Panc1 (cell line): ENCODE measurements at regions not wholly inside any gene's neighbourhood (a gene's known extent, or its start where the extent isn't known, plus 50 kb on each side); places are given as distances from the start of the nearest gene placed in this dataset.

ENCODE experiments used
- ATAC-seq: fragments of 200-7000 bp; cut with Tn5 transposase; 2 replicates; pipeline ENCODE4 v1.9.1; 2020; ENCODE audit warnings: mild to moderate bottlenecking, moderate library complexity
- BruUV-seq: library from RNA; stranded (reverse); fragments of 400-500 nt; replicated peaks from 2 replicates; lab custom pipeline; 2021; lab: Mats Ljungman, UMichigan
- CTCF ChIA-PET: fragments of 300-600 bp; sonication (Branson Sonifier 250); formaldehyde crosslinking; loops from one replicate; lab custom pipeline; 2022; ENCODE audit warnings: antibody characterized with exemption; lab: Charles Lee
- POLR2A ChIA-PET: fragments of 300-600 bp; sonication (Branson Sonifier 250); formaldehyde crosslinking; loops from one replicate; lab custom pipeline; 2022; ENCODE audit warnings: antibody characterized with exemption; lab: Charles Lee
- DNase-seq: peaks from one replicate; pipeline ENCODE4 v3.0.0-alpha.2; 2010; ENCODE audit warnings: low read depth, low spot score
- H3K27ac ChIP-seq: 2 replicates; pipeline ENCODE4 v1.5.1; 2011; ENCODE audit warnings: mild to moderate bottlenecking, low read length, inconsistent platforms
- H3K27me3 ChIP-seq: fragments of 200-500 bp; sonication (Bioruptor generic); 2 replicates; pipeline ENCODE4 v1.6.0; 2014; ENCODE audit warnings: low read length, inconsistent platforms; ENCODE audit not compliant: control insufficient read depth, insufficient read depth
- H3K36me3 ChIP-seq: fragments of 200-500 bp; sonication (Bioruptor generic); 2 replicates; pipeline ENCODE4 v1.5.1; 2014; ENCODE audit warnings: inconsistent platforms, mild to moderate bottlenecking, low read length, moderate library complexity; ENCODE audit not compliant: control insufficient read depth, insufficient read depth
- H3K4me1 ChIP-seq: 2 replicates; pipeline ENCODE4 v1.5.1; 2011; ENCODE audit warnings: inconsistent platforms, mild to moderate bottlenecking, low read length, moderate library complexity; ENCODE audit not compliant: control insufficient read depth, insufficient read depth
- H3K4me3 ChIP-seq, 2 experiments: 2 replicates each; pipeline ENCODE4 v1.5.1; 2011 to 2012; ENCODE audit warnings: low read depth in 2 of 2, low read length in 2 of 2, mild to moderate bottlenecking in 2 of 2, inconsistent platforms in 1 of 2, moderate library complexity in 1 of 2
- H3K9me3 ChIP-seq: fragments of 200-500 bp; sonication (Bioruptor generic); 2 replicates; pipeline ENCODE4 v1.5.1; 2014; ENCODE audit warnings: low read depth, mild to moderate bottlenecking, inconsistent platforms, low read length, moderate library complexity; ENCODE audit not compliant: control insufficient read depth, insufficient read depth
- POLR2AphosphoS5 ChIP-seq: IDR thresholded peaks from 2 replicates; pipeline ENCODE4 v1.6.1; 2012; ENCODE audit warnings: mild to moderate bottlenecking, low read depth, low read length, moderate library complexity
- SIN3A ChIP-seq: IDR thresholded peaks from 2 replicates; pipeline ENCODE4 v1.6.1; 2012; ENCODE audit warnings: low read depth, mild to moderate bottlenecking, low read length, moderate library complexity, borderline replicate concordance; ENCODE audit not compliant: insufficient read depth
- TCF7L2 ChIP-seq: IDR thresholded peaks from 2 replicates; pipeline ENCODE4 v1.6.1; 2011; ENCODE audit warnings: mild to moderate bottlenecking, low read depth, low read length, inconsistent platforms
- in situ Hi-C: cut with HindIII; loops from 2 replicates; pipeline ENCODE4 v1.10.0; 2016; ENCODE audit warnings: low sequenced_read_pairs, low pct_unique_long_range_greater_than_20kb
- intact Hi-C: fragments of 100-400 bp; cut with micrococcal nuclease; formaldehyde crosslinking; loops from one replicate; pipeline ENCODE4 v1.10.0; 2022; ENCODE audit not compliant: unreplicated experiment
- TF ChIP-seq, protein P1 (sequence below): fragments of 450-650 bp; IDR thresholded peaks from 2 replicates; pipeline ENCODE4 v1.5.1; 2017; ENCODE audit warnings: mild to moderate bottlenecking
- TF ChIP-seq, protein P2 (sequence below), 2 experiments: IDR thresholded peaks; 2 replicates each; pipeline ENCODE4 v1.6.1; 2011 to 2012; ENCODE audit warnings: low read depth in 2 of 2, control low read depth in 1 of 2, low read length in 1 of 2, mild to moderate bottlenecking in 1 of 2, moderate library complexity in 1 of 2; ENCODE audit not compliant: insufficient read depth in 1 of 2

- Histone ChIP-seq H3K4me1 (no peaks in the 10 kb centered on the region), H3K4me3 (no peak overlapping the region), H3K9me3 (no peaks in the 10 kb centered on the region), H3K36me3 (no peaks in the 10 kb centered on the region), H3K27ac (no peak overlapping the region), H3K27me3 (peaks cover 5% of the 10 kb centered on the region; the same call in 1 of the 2 replicates)
- ATAC-seq, result no peak
- BruUV-seq, result no TSS peak
- CTCF ChIA-PET, result no interaction called here
- DNase-seq, result no peak
- TF ChIP-seq, protein P1, sequence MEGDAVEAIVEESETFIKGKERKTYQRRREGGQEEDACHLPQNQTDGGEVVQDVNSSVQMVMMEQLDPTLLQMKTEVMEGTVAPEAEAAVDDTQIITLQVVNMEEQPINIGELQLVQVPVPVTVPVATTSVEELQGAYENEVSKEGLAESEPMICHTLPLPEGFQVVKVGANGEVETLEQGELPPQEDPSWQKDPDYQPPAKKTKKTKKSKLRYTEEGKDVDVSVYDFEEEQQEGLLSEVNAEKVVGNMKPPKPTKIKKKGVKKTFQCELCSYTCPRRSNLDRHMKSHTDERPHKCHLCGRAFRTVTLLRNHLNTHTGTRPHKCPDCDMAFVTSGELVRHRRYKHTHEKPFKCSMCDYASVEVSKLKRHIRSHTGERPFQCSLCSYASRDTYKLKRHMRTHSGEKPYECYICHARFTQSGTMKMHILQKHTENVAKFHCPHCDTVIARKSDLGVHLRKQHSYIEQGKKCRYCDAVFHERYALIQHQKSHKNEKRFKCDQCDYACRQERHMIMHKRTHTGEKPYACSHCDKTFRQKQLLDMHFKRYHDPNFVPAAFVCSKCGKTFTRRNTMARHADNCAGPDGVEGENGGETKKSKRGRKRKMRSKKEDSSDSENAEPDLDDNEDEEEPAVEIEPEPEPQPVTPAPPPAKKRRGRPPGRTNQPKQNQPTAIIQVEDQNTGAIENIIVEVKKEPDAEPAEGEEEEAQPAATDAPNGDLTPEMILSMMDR, result no peak
- TF ChIP-seq SIN3A, result no peak
- TF ChIP-seq TCF7L2, result no peak
- TF ChIP-seq, protein P2, sequence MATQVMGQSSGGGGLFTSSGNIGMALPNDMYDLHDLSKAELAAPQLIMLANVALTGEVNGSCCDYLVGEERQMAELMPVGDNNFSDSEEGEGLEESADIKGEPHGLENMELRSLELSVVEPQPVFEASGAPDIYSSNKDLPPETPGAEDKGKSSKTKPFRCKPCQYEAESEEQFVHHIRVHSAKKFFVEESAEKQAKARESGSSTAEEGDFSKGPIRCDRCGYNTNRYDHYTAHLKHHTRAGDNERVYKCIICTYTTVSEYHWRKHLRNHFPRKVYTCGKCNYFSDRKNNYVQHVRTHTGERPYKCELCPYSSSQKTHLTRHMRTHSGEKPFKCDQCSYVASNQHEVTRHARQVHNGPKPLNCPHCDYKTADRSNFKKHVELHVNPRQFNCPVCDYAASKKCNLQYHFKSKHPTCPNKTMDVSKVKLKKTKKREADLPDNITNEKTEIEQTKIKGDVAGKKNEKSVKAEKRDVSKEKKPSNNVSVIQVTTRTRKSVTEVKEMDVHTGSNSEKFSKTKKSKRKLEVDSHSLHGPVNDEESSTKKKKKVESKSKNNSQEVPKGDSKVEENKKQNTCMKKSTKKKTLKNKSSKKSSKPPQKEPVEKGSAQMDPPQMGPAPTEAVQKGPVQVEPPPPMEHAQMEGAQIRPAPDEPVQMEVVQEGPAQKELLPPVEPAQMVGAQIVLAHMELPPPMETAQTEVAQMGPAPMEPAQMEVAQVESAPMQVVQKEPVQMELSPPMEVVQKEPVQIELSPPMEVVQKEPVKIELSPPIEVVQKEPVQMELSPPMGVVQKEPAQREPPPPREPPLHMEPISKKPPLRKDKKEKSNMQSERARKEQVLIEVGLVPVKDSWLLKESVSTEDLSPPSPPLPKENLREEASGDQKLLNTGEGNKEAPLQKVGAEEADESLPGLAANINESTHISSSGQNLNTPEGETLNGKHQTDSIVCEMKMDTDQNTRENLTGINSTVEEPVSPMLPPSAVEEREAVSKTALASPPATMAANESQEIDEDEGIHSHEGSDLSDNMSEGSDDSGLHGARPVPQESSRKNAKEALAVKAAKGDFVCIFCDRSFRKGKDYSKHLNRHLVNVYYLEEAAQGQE (IDR thresholded peaks at IDR 0.05; ENCODE audit: insufficient read depth in 1 of 2, low read depth in 2 of 2, low read length in 1 of 2), result no peak
- no peak for TF ChIP-seq POLR2AphosphoS5
- POLR2A ChIA-PET, result no interaction called here
- intact Hi-C loops (no loop called here), in situ Hi-C loops (no loop called here)
Observed at GRCh38 chr2:2703172-2703571, 372.1 kb upstream of the MYT1L start.

- ChIA-PET POLR2A (no interaction called here), CTCF (no interaction called here)
- DNase-seq (no peak), ATAC-seq (no peak)
- H3K27ac ChIP-seq, result no peak overlapping the region
- H3K27me3 ChIP-seq, result peaks cover 3% of the 10 kb centered on the region; the same call in 1 of the 2 replicates
- intact Hi-C loops (no loop called here), in situ Hi-C loops (no loop called here)
- no peak for TF ChIP-seq POLR2AphosphoS5
- TF ChIP-seq, protein P1, result no peak
- TF ChIP-seq, protein P2 (IDR thresholded peaks at IDR 0.05; ENCODE audit: insufficient read depth in 1 of 2, low read depth in 2 of 2, low read length in 1 of 2), result no peak
- no peak for TF ChIP-seq TCF7L2
- no peak for TF ChIP-seq SIN3A
- no peaks in the 10 kb centered on the region for H3K9me3 ChIP-seq
- no peak overlapping the region for H3K4me3 ChIP-seq
- no peaks in the 10 kb centered on the region for H3K36me3 ChIP-seq
- BruUV-seq, result no TSS peak
- no peaks in the 10 kb centered on the region for H3K4me1 ChIP-seq
Observed at GRCh38 chr2:2702385-2702784, 371.3 kb upstream of the MYT1L start.
